ENCODE measurements at regions not wholly inside any gene's neighbourhood (a gene's known extent, or its start where the extent isn't known, plus 50 kb on each side); places are given as distances from the start of the nearest gene placed in this dataset.

DNA sequence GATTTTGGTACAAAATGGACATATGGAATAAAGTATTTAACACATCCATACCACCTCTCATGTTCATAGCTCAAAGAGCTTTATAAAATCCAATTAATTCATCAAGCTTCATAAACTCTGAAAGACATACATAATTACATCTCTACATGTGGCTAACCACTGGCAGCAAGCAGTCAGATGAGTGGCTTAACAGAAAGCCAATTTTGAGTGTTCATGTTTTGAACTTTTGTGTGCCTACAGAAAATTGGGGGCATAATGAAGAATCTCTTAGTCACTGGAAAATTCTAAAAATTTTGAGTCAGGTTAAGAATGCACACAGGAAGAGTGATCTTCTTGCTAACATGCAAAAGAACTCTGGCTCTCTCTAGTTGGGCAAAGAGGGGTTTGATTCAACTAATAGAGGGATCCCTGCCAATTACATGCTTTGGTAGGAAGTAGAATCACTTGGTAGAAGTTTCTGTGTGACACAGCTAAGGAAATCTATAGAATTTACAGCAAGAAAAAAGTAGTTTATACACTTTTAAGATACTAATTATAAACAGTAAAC lies 287.4 kb downstream of the NOL4 start:
- TF ChIP-seq, protein P1, sequence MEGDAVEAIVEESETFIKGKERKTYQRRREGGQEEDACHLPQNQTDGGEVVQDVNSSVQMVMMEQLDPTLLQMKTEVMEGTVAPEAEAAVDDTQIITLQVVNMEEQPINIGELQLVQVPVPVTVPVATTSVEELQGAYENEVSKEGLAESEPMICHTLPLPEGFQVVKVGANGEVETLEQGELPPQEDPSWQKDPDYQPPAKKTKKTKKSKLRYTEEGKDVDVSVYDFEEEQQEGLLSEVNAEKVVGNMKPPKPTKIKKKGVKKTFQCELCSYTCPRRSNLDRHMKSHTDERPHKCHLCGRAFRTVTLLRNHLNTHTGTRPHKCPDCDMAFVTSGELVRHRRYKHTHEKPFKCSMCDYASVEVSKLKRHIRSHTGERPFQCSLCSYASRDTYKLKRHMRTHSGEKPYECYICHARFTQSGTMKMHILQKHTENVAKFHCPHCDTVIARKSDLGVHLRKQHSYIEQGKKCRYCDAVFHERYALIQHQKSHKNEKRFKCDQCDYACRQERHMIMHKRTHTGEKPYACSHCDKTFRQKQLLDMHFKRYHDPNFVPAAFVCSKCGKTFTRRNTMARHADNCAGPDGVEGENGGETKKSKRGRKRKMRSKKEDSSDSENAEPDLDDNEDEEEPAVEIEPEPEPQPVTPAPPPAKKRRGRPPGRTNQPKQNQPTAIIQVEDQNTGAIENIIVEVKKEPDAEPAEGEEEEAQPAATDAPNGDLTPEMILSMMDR (IDR thresholded peaks at IDR 0.05), result no peak
- no peak for TF ChIP-seq POLR2A (IDR thresholded peaks at IDR 0.05)
